Stimulated activated CD8-positive, alpha-beta memory T cell treated with anti-CD3 and anti-CD28 coated beads, Interleukin-12 subunit alpha, Interleukin-12 subunit beta, amount 100 ng/mL, for 1 hour (primary cell): ENCODE measurements at regions not wholly inside any gene's neighbourhood (a gene's known extent, or its start where the extent isn't known, plus 50 kb on each side); places are given as distances from the start of the nearest gene placed in this dataset.

Experiments used
- DNase-seq: peaks from one replicate; pipeline ENCODE4 v3.0.0-alpha.2; 2020; ENCODE audit warnings: low read depth

DNA sequence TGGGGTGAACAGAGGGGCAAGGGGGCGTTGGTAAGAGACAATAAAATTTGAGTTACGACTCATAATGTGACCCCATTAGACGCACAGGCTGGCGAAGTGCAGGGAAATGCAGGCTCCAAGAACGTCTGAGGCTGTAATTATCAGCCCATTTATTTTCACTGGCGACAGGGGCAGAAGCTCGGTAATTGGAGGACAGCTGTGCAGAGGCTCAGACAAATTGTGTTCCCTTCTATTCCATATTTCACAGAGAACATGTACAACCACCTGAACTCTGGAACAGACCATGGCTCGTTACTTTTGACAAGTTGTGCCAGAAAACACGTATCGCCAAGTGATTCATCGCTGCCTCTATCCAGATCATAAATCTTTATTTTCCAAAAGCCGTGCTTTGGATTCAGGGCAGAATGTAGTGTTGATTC lies 137.3 kb upstream of the FRMD4A start:
- no peak for DNase-seq

DNA sequence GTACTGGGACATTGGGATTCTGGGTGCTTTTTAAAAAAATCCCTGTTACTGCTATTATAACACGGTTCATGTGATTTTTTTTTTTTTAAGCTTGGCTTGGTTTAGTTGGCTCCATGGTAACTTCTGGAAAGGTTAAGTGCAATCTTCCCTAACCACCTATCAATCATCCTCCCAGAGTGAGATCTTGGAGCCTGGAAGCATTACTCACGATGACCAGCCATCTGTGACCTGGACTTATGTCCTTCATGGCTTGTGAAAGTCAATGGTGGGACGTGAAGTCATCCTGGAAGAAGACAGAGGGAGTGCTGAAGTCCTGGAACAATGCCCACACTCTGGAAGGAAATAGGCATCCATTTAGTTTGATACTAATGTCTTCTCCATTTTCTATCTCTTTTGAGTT lies 135.5 kb upstream of the FRMD4A start:
- DNase-seq = no peak

DNA sequence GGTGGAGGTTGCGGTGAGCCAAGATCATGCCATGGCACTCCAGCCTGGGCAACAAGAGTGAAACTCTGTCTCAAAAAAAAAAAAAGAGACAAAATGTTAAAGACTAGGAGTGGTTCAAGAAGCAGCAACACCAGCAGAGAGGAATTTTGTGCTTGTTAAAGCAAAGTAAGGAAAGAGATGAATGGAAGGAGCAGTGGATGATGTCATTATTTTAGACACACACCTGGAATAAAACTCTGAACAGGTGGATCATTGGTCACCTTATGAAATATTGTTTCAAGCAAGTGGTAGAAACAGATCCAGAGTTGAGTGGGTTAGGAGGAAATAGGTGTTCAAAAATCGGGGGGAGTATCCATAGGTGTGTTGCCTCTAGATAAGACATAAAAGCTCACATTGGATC lies 129.7 kb upstream of the FRMD4A start:
- no peak for DNase-seq

DNA sequence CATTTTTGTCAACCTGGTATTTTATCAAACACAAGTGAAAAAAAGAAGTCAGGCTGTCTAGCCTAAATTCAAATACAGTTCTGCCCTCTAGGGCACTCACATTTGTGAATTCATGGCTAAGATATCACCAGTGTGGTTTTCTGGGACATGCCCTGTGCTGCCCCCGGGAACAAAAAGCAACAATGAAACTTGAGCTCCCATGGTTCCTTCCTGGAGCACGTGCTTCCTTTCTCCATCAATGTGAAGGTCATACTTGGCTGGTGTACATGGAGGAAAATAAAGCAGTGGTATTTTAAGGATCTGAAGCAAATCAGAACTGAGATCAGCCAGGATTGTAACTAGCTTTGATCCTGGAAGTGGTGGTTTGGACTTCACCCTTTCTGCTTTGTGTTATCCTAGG lies 128.9 kb upstream of the FRMD4A start:
- no peak for DNase-seq

DNA sequence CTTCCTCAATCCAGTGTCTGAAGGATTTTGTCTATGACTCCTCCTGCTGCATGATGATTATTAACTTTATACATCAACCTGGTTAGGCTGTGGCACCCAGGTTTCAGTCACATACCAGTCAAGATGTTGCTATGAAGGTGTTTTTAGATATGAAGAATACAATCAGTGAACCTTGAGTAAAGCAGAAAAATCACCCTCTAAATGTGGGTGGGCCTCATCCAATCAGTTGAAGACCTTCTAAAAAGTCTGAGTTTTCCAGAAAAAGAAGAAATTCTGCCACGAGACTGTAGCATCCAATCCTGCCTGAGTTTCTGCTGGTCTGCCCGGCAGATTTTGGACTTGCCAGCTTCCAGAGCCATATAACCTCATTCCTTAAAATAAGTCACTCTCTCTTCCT lies 126.1 kb upstream of the FRMD4A start:
- DNase-seq = no peak

DNA sequence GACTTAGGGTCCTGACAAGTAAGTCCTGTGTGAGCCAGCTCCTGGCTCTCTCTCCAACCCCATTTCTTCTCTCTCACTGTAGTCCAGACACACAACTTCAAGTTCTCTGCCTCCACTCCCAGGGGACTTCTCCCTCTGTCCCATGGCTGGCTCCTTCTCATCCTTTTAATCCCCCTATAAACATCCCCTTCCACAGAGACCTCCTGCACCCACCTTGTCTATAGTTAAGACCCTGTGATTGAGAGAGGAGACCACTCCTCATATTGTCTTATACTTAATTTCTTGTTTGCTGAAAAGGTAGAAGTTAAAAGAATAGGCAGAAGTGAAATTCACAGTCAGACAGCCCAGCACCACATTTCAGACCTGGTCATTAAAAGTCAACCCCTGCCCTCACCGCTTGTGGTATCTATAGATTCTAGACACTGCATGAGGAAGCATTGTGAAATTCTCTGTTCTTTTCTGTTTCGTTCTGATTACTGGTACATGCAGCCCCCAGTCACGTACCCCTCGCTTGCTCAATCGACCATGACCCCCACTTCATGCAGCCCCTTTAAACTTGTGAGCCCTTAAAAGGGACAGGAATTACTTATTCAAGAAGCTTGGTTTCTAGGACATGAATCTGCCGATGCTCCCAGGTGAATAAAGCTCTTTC lies 125.6 kb upstream of the FRMD4A start:
- DNase-seq = no peak

DNA sequence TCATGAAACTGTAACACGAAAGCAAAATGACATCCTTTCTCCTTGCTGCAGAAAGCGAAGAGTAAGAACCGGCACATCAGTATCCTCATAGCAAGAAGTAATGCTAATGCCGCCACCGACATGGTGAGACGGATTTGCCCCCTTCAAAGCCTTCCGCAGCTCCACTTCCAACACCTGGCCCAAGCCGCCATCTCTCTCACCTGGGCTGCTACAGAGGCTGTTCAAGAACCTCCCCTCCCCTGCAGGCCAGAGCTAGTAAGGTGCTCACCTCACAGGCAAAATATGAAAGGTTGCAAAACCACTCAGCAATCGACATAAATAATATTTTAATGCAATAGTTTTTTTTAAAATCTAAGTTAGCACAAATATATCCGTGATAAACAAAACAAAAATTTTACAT lies 123.9 kb upstream of the FRMD4A start:
- no peak for DNase-seq

DNA sequence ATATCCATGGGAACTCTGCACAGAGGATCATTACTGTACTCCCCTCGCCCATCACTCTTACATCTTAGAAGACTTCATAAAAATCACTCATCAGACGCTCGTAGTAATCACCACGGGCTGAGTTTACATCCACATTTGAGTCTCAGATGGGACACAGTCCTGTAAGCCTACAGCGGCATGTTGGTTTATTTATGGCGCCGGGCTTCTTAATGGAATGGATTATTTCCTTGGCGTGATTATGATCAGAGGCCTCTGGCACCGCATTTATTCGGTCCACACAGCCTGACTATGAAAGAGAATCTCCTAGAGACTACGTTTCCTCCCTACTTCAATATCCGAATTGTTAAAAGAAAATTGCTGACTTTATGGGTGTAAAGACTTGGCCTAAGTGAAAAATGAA lies 123.5 kb upstream of the FRMD4A start:
- no peak for DNase-seq

DNA sequence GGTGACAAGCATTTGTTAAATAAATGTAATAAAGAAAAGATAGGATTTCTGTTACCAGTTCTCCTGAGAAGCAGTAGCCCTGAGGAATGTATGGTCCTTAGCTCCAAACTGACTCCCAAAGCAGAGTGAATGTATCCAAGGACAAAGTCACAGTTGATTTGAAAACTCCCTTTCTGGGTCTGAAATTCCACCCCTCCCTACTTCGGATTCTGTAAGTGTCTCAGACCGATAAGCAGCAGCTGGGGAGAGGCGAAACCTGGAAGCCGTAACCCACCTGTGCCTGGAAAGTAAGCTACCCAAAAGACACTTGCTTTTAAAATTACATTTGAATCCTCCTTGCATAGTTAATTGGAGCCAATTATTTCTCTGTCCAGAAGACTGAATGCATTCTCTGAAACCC lies 122.9 kb upstream of the FRMD4A start:
- DNase-seq = no peak

DNA sequence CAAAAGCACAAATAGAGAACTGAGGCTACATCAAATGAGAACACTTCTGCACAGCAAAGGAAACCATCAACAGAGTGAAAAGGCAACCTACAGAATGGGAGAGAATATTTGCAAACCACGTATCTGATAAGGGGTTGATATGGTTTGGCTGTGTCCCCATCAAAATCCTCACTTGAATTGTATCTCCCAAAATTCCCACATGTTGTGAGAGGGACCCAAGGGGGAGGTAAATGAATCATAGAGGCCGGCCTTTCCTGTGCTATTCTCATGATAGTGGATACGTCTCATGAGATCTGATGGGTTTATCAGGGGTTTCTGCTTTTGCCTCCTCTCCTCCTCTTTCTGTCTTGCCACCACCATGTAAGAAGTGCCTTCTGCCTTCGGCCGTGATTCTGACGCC lies 120.6 kb upstream of the FRMD4A start:
- DNase-seq = no peak

DNA sequence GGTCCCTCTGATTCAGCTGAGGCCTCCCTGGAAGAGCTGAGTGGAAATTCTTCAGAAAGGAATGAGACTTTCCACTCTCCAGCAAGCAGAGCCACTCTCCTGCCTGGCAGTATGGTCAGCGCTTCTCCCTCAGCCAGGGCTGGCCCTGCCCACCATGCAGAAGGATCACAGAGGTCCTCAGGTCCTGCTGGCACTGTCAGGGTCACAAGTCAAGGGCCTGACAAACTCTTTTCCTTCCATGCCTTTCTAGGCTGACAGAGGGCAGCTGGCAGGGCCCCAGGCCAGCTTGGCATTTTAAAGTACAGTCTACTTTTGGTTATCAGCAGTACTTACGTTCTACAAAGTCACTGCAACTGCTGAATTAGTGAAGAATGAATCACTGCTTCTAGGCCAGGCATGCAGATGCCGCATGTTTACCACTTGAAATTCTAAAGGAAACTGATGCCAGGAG lies 119.3 kb upstream of the FRMD4A start:
- no peak for DNase-seq

DNA sequence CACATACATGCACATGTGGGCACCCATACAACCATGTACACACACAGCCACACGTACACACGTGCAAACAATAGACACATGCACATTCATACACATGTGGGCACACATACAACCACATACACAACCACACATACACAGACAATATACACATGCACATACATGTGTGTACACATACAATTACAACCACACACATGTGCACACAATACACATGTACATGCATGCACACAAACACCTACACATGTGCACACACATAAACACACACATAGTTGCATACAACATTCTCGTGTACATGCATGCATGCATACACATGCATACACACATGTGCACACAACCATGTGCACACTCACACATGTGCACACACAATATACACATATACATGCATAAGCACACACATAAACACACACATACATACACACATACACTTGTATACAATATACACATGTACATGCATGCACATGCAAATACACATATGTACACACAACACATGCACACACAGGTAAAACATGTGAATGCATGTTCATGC lies 118.6 kb upstream of the FRMD4A start:
- DNase-seq = no peak

DNA sequence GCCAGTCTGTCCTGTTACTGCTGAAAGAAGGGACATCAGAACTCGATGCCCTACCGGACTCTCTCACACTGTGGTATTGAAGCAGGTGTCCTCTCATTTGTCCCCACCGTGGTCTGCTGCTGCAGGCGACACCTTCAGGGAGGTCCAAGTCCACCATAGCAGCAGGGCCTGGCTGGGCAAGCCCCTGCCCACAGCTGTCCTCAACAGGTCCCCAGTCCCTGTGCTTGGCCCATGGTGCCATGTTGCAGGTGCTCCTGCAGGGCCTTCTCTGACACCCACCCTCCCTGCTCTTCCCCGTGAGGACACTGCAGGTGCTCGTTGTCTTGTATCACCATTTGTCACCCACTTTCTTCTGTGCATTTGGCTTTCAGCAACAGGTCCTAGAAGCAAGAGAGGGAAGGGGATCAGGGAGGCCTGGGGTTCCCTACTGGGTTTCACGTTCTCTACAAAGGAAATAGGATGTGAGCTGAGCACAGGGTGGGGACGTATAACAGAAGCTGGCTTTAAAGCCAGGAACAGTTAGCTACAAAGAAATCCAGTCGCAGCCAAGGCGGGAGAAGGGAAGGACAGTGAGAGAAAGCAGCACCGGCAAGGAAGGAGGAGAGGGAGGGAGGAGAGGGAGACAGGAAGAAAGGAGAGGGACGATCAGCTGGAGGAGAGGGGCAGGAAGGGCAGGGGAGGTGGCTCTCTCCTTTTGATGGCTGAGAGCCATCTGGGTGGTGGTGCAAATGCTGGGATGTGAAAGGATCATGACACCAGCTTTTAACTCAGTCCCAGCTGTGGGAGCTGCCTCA lies 117.7 kb upstream of the FRMD4A start:
- DNase-seq = no peak

DNA sequence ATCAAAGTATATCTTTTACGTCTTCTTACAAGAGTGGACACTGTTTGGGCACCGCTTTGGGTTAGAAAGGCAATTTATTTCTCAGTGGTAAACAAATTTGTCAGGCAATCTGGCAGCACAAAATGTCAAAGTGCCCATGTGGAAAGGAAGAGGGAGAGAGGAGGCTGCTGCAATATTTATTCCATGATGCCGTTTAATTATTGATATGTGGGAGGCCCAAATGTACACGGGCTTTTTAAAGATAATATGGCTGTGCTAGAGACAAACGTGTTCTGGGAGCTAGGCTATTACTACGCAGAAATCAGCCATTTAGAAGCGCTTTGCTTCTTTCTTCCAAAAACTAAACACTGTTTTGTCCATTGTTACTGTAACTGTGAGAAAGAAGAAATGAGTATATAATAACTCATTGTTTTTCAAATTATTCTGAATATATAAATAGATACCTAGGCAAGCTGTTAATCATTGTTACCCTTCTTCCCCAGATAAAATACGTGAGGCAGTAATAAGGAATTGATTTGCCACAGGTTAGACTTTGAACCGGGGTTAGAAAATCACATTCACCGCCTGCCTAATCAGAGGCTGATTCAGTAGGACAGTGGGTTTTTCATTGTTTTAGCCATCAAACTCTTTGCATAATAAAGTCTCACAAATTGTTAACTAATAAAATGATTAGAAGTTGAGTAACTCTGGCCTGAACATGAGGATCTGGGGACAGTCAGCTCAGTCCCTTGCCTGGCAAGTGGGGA lies 116.5 kb upstream of the FRMD4A start:
- no peak for DNase-seq

DNA sequence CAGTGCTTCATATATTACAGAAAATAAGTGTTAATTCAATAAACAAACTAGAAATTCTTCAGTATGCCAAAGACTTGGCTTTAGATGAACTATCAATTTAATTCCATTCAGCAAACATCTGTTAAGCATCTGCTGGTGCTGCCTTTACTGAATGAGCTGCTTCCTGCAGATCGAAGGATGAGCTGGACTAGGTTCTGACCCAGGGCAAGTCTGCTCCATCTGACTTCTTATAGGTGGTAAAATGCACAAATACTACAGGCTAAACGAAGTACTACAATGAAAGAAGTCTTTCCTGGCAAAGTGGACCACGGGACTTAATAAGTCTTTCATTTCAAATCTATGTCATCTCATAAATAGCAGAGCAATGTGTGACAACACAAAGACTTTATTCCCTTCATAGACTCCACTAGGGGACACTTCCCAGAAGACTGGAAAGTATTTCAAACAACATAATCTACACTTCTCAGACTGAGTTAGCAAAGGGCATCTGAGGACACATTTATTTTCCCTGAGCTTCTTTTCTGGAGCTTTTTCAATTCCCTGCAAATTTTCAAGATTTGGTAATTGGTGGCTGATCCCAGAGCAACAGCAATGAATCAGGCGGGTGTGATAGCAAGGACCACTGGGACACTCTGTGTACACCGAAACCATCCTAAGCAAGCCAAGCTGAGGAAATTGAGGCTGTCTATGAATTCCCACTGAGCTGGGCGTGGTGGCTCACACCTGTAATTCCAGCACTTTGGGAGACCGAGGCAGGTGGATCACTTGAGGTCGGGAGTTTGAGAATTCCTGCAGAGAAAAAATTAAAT lies 108.9 kb upstream of the FRMD4A start:
- DNase-seq = no peak

DNA sequence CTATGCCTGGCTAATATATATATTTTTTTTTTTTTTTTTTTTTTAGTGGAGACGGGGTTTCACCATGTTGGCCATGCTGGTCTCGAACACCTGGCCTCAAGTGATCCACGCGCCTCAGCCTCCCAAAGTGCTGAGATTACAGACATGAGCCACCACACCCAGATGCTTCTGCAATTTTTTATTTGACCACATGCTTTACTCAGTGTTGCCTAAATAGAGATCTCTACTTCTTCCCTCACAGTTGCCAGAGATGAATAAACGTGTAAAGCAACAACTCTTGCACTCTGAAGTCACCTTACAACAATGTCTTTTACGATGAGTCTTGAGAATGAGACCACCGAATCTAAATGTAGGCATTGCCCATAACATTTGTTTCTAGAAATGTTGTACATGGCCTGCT lies 107.9 kb upstream of the FRMD4A start:
- DNase-seq = no peak

DNA sequence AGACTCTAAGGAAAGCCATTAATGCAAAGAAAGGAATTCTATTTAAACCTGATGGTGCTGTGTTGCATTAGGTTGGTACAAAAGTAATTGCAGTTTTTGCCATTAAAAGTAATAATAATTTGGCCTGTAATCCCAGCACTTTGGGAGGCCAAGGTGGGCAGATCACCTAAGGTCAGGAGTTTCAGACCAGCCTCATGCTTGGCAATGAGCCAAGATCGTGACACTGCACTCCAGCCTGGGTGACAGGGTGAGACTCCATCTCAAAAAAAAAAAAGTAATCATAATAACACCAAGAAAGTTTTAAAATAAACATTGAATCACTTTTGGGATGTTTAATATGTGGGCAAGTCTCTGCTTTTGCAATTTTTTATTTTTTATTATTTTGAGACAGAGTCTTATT lies 107.3 kb upstream of the FRMD4A start:
- DNase-seq = no peak

DNA sequence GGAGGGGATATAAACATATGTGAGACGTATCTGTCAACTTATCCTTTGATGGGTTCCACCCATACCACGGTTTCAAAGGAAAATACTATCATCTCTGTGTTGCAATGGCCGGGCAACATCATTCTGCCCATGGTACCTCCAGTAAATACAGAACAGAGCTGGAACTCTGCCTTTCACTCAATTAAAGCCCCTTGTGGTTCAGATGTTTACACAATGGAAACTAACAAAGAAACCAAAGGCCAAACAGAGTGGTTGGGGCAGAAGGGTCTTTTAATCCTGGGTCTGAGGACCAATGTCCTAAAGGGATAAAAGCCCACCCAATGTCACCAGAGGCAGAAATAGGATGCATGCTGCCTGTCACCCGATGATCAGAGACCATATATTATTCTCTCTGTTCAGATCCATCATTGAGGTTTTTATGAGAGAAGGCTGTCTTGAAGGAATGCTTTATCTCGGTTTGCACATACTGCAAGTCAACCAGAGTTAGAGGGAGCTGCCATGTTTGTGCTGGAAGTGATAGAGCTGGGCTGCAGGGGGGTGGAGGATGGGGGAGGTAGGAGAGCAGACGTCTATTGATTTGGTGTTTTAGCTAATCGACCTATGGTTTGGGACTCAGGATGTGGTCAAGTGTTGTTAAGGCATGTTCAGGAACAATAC lies 105.4 kb upstream of the FRMD4A start:
- no peak for DNase-seq

DNA sequence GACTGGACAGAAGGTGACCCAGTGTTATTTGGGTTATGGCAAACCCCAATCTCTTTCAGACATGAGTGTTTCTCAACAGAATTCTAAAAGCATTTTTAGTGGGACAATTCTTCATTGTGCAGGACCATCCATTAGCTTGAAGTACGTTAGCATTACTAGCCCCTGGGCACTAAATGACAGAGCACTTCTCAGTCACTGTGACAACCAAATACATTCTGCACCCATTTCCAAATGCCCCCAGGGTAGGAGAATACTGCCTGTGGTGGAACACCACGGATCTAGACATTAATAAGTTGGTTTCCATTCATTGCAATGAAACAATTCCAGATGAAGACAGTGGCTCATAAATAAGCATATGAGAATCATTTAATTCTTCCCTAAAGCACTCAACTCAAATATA lies 102.4 kb upstream of the FRMD4A start:
- DNase-seq = no peak

DNA sequence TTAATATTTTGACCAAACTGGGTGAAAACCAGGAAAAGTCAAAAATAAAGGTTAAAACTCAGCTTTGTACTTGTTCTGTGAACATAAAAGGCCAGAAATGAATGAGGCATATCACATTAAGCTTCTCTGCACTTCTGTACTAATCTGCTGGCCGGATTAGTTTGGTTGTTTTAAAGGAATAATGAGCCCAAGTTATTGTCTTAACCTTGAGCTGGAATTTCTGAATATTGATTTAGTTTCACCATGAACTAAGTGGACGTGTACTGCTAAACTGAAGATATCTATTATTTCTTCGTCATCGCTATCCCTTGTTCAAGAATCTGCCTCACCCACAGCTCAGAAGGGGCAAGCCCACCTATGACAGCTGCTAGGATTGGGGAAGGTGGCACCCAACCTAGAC lies 101.1 kb upstream of the FRMD4A start:
- no peak for DNase-seq

DNA sequence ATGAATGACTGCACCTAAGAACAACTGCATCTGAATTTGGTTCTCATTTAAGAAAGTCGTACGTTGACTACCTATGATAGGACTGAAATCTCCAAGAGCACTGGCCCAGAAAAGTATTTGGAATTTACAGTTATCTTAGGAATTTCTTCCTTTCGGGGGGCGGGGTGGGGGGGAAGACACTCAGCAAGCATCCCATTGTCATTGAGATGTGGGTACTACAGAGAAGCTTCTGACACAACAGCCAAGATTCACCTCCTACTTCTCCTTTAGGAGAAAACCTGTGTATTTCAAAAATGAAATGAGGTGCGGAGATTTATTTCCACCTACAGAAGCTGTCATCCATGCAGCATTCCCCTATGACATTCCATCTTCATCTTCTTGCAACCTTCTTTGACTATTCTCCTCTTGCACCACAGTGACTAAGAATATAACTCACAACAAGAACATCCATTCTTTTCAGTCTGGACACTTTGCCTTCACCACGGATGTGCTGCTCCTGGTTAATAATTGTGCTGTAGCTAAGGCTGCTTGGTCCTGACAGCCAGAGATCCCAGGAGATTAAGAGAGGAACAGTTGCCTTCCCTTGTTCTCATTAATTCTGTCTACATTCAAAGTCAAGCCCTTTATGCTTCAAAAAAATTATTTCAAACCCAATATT lies 98.4 kb upstream of the FRMD4A start:
- DNase-seq = no peak
